ENCODE measurements at regions not wholly inside any gene's neighbourhood (a gene's known extent, or its start where the extent isn't known, plus 50 kb on each side); places are given as distances from the start of the nearest gene placed in this dataset.

DNA sequence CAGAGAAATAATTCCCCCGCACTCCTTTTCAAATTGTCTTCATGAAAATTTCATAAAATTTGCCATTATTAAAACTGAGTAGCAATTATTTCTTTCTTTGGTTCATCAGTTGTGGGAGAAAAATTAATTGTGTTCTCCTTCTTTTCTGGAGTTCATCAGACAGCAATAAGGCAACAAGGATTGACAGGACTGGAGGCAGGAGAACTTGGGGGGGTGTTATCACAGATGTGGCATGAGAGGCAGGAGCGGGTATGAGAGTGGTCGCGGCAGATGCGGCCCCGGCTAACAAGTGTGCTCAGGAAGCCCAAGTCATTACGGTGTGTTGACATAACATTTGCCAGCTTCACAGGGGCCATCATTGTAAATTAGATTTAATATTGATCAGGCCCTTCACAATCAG is 306.6 kb upstream of the TMPO start:
- Histone ChIP-seq H3K27me3 (no peaks in the 10 kb centered on the region), H3K27ac (no peak overlapping the region), H3K9me3 (peaks cover 0 to 7% (median 0%) of the 10 kb centered on the region in 4 donors), H3K4me3 (no peak overlapping the region), H3K36me3 (no peaks in the 10 kb centered on the region), H3K4me1 (no peaks in the 10 kb centered on the region)
- no peak for DNase-seq
- WGBS, 5 donors = 84 to 88% (median 87%) methylated on average over 7 of the region's 7 CpGs
- TF ChIP-seq POLR2A (IDR thresholded peaks at IDR 0.05) = no peak
- TF ChIP-seq POLR2AphosphoS5 (IDR thresholded peaks at IDR 0.05) = no peak
- no peak for TF ChIP-seq EP300 (IDR thresholded peaks at IDR 0.05)
- TF ChIP-seq, protein P1, sequence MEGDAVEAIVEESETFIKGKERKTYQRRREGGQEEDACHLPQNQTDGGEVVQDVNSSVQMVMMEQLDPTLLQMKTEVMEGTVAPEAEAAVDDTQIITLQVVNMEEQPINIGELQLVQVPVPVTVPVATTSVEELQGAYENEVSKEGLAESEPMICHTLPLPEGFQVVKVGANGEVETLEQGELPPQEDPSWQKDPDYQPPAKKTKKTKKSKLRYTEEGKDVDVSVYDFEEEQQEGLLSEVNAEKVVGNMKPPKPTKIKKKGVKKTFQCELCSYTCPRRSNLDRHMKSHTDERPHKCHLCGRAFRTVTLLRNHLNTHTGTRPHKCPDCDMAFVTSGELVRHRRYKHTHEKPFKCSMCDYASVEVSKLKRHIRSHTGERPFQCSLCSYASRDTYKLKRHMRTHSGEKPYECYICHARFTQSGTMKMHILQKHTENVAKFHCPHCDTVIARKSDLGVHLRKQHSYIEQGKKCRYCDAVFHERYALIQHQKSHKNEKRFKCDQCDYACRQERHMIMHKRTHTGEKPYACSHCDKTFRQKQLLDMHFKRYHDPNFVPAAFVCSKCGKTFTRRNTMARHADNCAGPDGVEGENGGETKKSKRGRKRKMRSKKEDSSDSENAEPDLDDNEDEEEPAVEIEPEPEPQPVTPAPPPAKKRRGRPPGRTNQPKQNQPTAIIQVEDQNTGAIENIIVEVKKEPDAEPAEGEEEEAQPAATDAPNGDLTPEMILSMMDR (IDR thresholded peaks at IDR 0.05) = no peak
- intact Hi-C loops (cut with DNase I; ENCODE audit: low total_unique reads) = no loop called here

DNA sequence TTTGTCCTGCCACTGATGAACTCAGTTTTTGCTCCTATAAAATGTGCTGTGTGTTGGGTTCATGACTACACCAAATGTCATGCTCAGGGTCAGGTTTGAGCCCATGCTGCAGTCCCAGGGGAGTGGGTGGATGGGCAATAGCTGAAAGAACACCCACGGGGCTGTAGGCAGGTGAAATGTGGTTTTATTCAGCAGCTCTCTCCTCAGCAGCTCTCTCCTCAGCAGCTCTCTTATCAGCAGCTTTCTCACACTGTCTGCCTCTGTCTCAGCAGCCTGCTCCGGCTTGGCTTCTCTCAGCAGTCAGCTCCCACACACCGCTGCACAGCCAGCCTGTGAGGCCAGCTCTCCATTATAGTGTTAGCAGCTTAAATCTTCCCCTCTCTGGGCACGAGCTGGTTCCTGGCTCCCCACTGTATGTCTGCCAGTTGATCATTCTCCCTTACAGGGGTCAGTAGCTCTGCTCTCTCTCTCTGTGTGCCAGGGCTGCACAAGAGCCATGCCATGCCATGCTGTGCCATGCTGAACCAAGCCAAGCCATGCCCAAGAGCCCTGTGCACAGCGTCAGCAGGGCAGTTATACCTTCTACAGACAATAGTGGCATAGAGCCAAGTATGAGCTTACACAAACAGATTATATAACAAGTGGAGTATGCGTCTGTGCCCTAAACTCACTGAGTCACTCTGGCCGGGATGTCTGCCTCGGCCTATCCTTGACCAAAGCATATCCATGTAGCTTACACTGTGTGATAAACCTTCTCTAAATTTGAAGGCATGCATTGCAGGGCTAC is 303.3 kb upstream of the TMPO start:
- H3K9me3 ChIP-seq = no peaks in the 10 kb centered on the region
- no peak overlapping the region for H3K27ac ChIP-seq
- intact Hi-C loops (cut with DNase I; ENCODE audit: low total_unique reads) = no loop called here
- DNase-seq = no peak
- TF ChIP-seq, protein P1 (IDR thresholded peaks at IDR 0.05) = no peak
- TF ChIP-seq POLR2A (IDR thresholded peaks at IDR 0.05) = no peak
- TF ChIP-seq EP300 (IDR thresholded peaks at IDR 0.05) = no peak
- no peak for TF ChIP-seq POLR2AphosphoS5 (IDR thresholded peaks at IDR 0.05)
- no peaks in the 10 kb centered on the region for H3K27me3 ChIP-seq
- WGBS, 5 donors = 59 to 74% (median 64%) methylated on average over 8 of the region's 8 CpGs
- no peaks in the 10 kb centered on the region for H3K4me1 ChIP-seq
- H3K36me3 ChIP-seq = no peaks in the 10 kb centered on the region
- no peak overlapping the region for H3K4me3 ChIP-seq

DNA sequence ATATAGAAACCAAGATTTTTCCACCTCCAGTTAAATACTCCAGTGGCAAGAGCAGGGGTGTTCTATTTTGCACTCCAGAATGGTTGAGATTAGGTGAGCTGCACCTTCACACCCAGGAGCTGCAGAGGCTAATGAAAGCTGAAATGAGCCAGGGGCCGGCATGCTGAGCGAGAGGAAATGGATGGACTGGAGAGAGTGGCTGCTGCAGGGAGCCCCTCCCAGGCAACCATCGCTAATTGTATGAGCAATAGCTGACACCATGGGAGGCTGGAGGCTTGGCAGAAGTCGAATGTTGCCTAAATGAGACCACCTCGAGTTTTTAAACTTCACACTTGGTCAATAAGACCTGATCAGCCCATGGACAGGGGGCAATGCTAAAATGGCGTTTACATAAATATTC is 301.8 kb upstream of the TMPO start:
- TF ChIP-seq POLR2AphosphoS5 (IDR thresholded peaks at IDR 0.05) = no peak
- TF ChIP-seq POLR2A (IDR thresholded peaks at IDR 0.05) = no peak
- no peak for TF ChIP-seq EP300 (IDR thresholded peaks at IDR 0.05)
- TF ChIP-seq, protein P1 (IDR thresholded peaks at IDR 0.05) = no peak
- Histone ChIP-seq H3K36me3 (no peaks in the 10 kb centered on the region), H3K4me3 (no peak overlapping the region), H3K27me3 (no peaks in the 10 kb centered on the region), H3K4me1 (no peaks in the 10 kb centered on the region), H3K9me3 (no peaks in the 10 kb centered on the region), H3K27ac (no peak overlapping the region)
- WGBS, 5 donors = 47 to 60% (median 52%) methylated on average over 6 of the region's 6 CpGs
- intact Hi-C loops (cut with DNase I; ENCODE audit: low total_unique reads) = no loop called here
- DNase-seq = no peak

DNA sequence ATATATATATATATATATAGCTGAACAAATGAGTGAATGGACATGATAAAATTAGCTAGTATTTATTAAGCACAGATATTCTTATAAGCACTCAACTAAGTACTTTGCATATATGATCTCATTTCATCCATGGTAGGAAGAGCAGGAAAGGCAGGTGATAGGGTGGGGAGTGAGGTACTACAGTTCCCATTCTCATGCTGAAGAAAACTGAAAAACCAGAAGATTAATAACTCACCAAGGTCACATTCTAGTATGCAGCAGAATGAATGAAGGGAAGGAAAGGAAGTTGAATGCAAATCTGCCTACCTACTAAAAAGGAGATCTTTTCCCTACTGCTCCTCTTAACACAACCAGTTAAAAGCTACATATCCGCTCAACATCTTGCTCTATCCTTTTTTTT is 298.1 kb upstream of the TMPO start:
- TF ChIP-seq POLR2AphosphoS5 (IDR thresholded peaks at IDR 0.05) = no peak
- TF ChIP-seq, protein P1 (IDR thresholded peaks at IDR 0.05) = no peak
- no peak for TF ChIP-seq POLR2A (IDR thresholded peaks at IDR 0.05)
- no peak for TF ChIP-seq EP300 (IDR thresholded peaks at IDR 0.05)

More for the DNA sequence above, 298.1 kb upstream of the TMPO start:
- DNase-seq = no peak
- no peak overlapping the region for H3K4me3 ChIP-seq
- no peak overlapping the region for H3K27ac ChIP-seq
- no peaks in the 10 kb centered on the region for H3K36me3 ChIP-seq
- no peaks in the 10 kb centered on the region for H3K27me3 ChIP-seq
- intact Hi-C loops (cut with DNase I; ENCODE audit: low total_unique reads) = no loop called here
- H3K9me3 ChIP-seq = no peaks in the 10 kb centered on the region
- WGBS, 5 donors = 87 to 100% (median 93%) methylated on average over 1 of the region's 1 CpG
- H3K4me1 ChIP-seq = no peaks in the 10 kb centered on the region

Measured in stomach (tissue), 8 donors.